IMR-90 (cell line): ENCODE measurements at regions not wholly inside any gene's neighbourhood (a gene's known extent, or its start where the extent isn't known, plus 50 kb on each side); places are given as distances from the start of the nearest gene placed in this dataset.

Experiments
- ATAC-seq: fragments of 200-7000 bp; cut with Tn5 transposase; 2 replicates; pipeline ENCODE4 v1.9.1; 2020; ENCODE audit warnings: low read depth, mild to moderate bottlenecking, moderate library complexity
- BruUV-seq: library from RNA; stranded (reverse); fragments of 400-500 nt; replicated peaks from 2 replicates; lab custom pipeline; 2021; lab: Mats Ljungman, UMichigan
- CTCF ChIA-PET: fragments of 300-600 bp; formaldehyde crosslinking; extraction: SDS; loops from one replicate; lab custom pipeline; 2021; ENCODE audit warnings: antibody characterized with exemption; lab: Yijun Ruan, JAX
- POLR2A ChIA-PET: fragments of 300-600 bp; sonication (Branson Sonifier 250); formaldehyde crosslinking; loops from one replicate; lab custom pipeline; 2022; ENCODE audit warnings: antibody characterized with exemption; ENCODE audit not compliant: unreplicated experiment; lab: Charles Lee
- DNase-seq: peaks from one replicate; pipeline ENCODE4 v3.0.0; 2013
- H2AFZ ChIP-seq: replicated peaks from 2 replicates; pipeline ENCODE3; 2013; ENCODE audit warnings: low read length, mild to moderate bottlenecking; ENCODE audit not compliant: poor library complexity
- H2AK5ac ChIP-seq: 2 replicates; pipeline ENCODE4 v1.6.1; 2013; ENCODE audit warnings: low read depth, low read length, inconsistent platforms
- H2AK9ac ChIP-seq: replicated peaks from 2 replicates; pipeline ENCODE3; 2013; ENCODE audit warnings: mild to moderate bottlenecking, low read depth, low read length, moderate library complexity; ENCODE audit not compliant: poor library complexity
- H2BK120ac ChIP-seq: 2 replicates; pipeline ENCODE4 v1.6.1; 2013; ENCODE audit warnings: low read depth, low read length, inconsistent platforms
- H2BK15ac ChIP-seq: 3 replicates; pipeline ENCODE4 v1.6.1; 2013; ENCODE audit warnings: low read depth, low read length, inconsistent platforms
- H2BK20ac ChIP-seq: 2 replicates; pipeline ENCODE4 v1.6.1; 2013; ENCODE audit warnings: low read depth, mild to moderate bottlenecking, inconsistent platforms, low read length, moderate library complexity
- H2BK5ac ChIP-seq: 2 replicates; pipeline ENCODE4 v1.6.1; 2013; ENCODE audit warnings: mild to moderate bottlenecking, low read depth, low read length, inconsistent platforms; ENCODE audit not compliant: poor library complexity, severe bottlenecking
- H3K14ac ChIP-seq: replicated peaks from 2 replicates; pipeline ENCODE4 v1.6.1; 2013; ENCODE audit warnings: low read depth, low read length, inconsistent platforms
- H3K18ac ChIP-seq: 2 replicates; pipeline ENCODE4 v1.6.1; 2013; ENCODE audit warnings: low read depth, low read length, control low read depth
- H3K23ac ChIP-seq: 2 replicates; pipeline ENCODE4 v1.6.1; 2013; ENCODE audit warnings: low read depth, low read length, inconsistent platforms
- H3K27ac ChIP-seq: 2 replicates; pipeline ENCODE4 v1.5.1; 2013; ENCODE audit warnings: mild to moderate bottlenecking, control low read depth, low read length; ENCODE audit not compliant: insufficient read depth
- H3K27me3 ChIP-seq: 2 replicates; pipeline ENCODE4 v1.6.1; 2013; ENCODE audit warnings: low read length; ENCODE audit not compliant: control insufficient read depth, insufficient read depth
- H3K36me3 ChIP-seq: 2 replicates; pipeline ENCODE4 v1.6.1; 2013; ENCODE audit warnings: low read length, mixed read lengths; ENCODE audit not compliant: control insufficient read depth, insufficient read depth
- H3K4ac ChIP-seq: 2 replicates; pipeline ENCODE4 v1.6.1; 2013; ENCODE audit warnings: low read depth, low read length, inconsistent platforms
- H3K4me1 ChIP-seq: 2 replicates; pipeline ENCODE4 v1.6.1; 2013; ENCODE audit warnings: low read length, mixed read lengths; ENCODE audit not compliant: control insufficient read depth, insufficient read depth
- H3K4me2 ChIP-seq: 2 replicates; pipeline ENCODE4 v1.6.1; 2013; ENCODE audit warnings: low read depth, mild to moderate bottlenecking, control low read depth, low read length, moderate library complexity
- H3K4me3 ChIP-seq: 2 replicates; pipeline ENCODE4 v1.5.1; 2013; ENCODE audit warnings: low read depth, mild to moderate bottlenecking, control low read depth, low read length, moderate library complexity; ENCODE audit not compliant: insufficient read depth
- H3K56ac ChIP-seq: 2 replicates; pipeline ENCODE4 v1.6.1; 2013; ENCODE audit warnings: low read length, inconsistent platforms; ENCODE audit not compliant: insufficient read depth; ENCODE audit errors: extremely low read depth
- H3K79me1 ChIP-seq, 2 experiments: 2 replicates each; pipeline ENCODE4 v1.6.1; 2013; ENCODE audit warnings: low read length in 2 of 2, inconsistent platforms in 1 of 2, low read depth in 1 of 2
- H3K9ac ChIP-seq: 2 replicates; pipeline ENCODE4 v1.6.1; 2013; ENCODE audit warnings: low read depth, low read length, control low read depth
- H3K9me1 ChIP-seq: 2 replicates; pipeline ENCODE4 v1.6.1; 2013; ENCODE audit warnings: low read length, inconsistent platforms; ENCODE audit not compliant: insufficient read depth
- H3K9me3 ChIP-seq: 2 replicates; pipeline ENCODE4 v1.6.1; 2013; ENCODE audit warnings: low read length; ENCODE audit not compliant: control insufficient read depth, insufficient read depth
- H4K20me1 ChIP-seq: 2 replicates; pipeline ENCODE4 v1.6.1; 2013; ENCODE audit warnings: low read length, inconsistent platforms; ENCODE audit not compliant: insufficient read depth
- H4K5ac ChIP-seq: 2 replicates; pipeline ENCODE4 v1.6.1; 2013; ENCODE audit warnings: mild to moderate bottlenecking, low read depth, low read length, control low read depth
- H4K8ac ChIP-seq, 2 experiments: 2 replicates each; pipeline ENCODE4 v1.6.1; 2013; ENCODE audit warnings: low read depth in 2 of 2, low read length in 2 of 2, control low read depth in 1 of 2, inconsistent platforms in 1 of 2
- H4K91ac ChIP-seq: 2 replicates; pipeline ENCODE4 v1.6.1; 2013; ENCODE audit warnings: low read depth, low read length, inconsistent platforms; ENCODE audit not compliant: insufficient read depth
- BHLHE40 ChIP-seq: fragments of 150-350 bp; IDR thresholded peaks from 2 replicates; pipeline ENCODE4 v1.6.1; 2016; ENCODE audit warnings: mild to moderate bottlenecking, low read depth, low read length
- CEBPB ChIP-seq: IDR thresholded peaks from 2 replicates; pipeline ENCODE4 v1.6.1; 2012; ENCODE audit warnings: low read depth, low read length, improper control_type of control experiment
- CHD1 ChIP-seq: IDR thresholded peaks from 2 replicates; pipeline ENCODE4 v1.6.1; 2012; ENCODE audit warnings: low read depth, low read length, improper control_type of control experiment
- CTCF ChIP-seq: conservative IDR thresholded peaks from 2 replicates; pipeline ENCODE4 v1.5.1; 2012; ENCODE audit warnings: mild to moderate bottlenecking, low read depth, low read length, improper control_type of control experiment
- ELK1 ChIP-seq: fragments of 150-350 bp; IDR thresholded peaks from 2 replicates; pipeline ENCODE4 v1.6.1; 2016; ENCODE audit warnings: low read depth, mild to moderate bottlenecking, low read length, moderate library complexity, borderline replicate concordance
- FOS ChIP-seq: fragments of 150-350 bp; IDR thresholded peaks from 2 replicates; pipeline ENCODE4 v1.6.1; 2016; ENCODE audit warnings: low read depth, low read length
- MAFK ChIP-seq: IDR thresholded peaks from 2 replicates; pipeline ENCODE4 v1.6.1; 2012; ENCODE audit warnings: low read depth, low read length, improper control_type of control experiment
- MAZ ChIP-seq: IDR thresholded peaks from 2 replicates; pipeline ENCODE4 v1.6.1; 2012; ENCODE audit warnings: low read depth, mild to moderate bottlenecking, low read length, improper control_type of control experiment, moderate library complexity, borderline replicate concordance
- MXI1 ChIP-seq: IDR thresholded peaks from 2 replicates; pipeline ENCODE4 v1.6.1; 2012; ENCODE audit warnings: low read depth, mild to moderate bottlenecking, low read length, moderate library complexity, borderline replicate concordance
- NFE2L2 ChIP-seq: fragments of 150-350 bp; IDR thresholded peaks from 2 replicates; pipeline ENCODE4 v1.6.1; 2016; ENCODE audit warnings: low read depth, mild to moderate bottlenecking, low read length
- POLR2A ChIP-seq: IDR thresholded peaks from 2 replicates; pipeline ENCODE4 v1.6.1; 2012; ENCODE audit warnings: mild to moderate bottlenecking, low read depth, low read length
- RAD21 ChIP-seq: IDR thresholded peaks from 2 replicates; pipeline ENCODE4 v1.6.1; 2012; ENCODE audit warnings: low read length, improper control_type of control experiment
- RCOR1 ChIP-seq: IDR thresholded peaks from 2 replicates; pipeline ENCODE4 v1.6.1; 2012; ENCODE audit warnings: mild to moderate bottlenecking, low read length, improper control_type of control experiment; ENCODE audit not compliant: insufficient replicate concordance
- RFX5 ChIP-seq: IDR thresholded peaks from 2 replicates; pipeline ENCODE4 v1.8.0; 2012; ENCODE audit warnings: low read depth, mild to moderate bottlenecking, low read length, moderate library complexity
- SMC3 ChIP-seq: fragments of 150-350 bp; IDR thresholded peaks from 2 replicates; pipeline ENCODE4 v1.6.1; 2016; ENCODE audit warnings: low read depth, mild to moderate bottlenecking, antibody characterized with exemption, low read length, moderate library complexity
- USF2 ChIP-seq: fragments of 150-350 bp; IDR thresholded peaks from 2 replicates; pipeline ENCODE4 v1.6.1; 2017; ENCODE audit warnings: mild to moderate bottlenecking, antibody characterized with exemption, low read length, low read depth
- WGBS, 2 experiments: methylation state at CpG; one replicate each; pipeline versions ENCODE4 v1.1.5 to v1.1.7; 2013; ENCODE audit warnings: missing lambda C conversion rate in 2 of 2; ENCODE audit not compliant: insufficient read length in 1 of 2; ENCODE audit errors: extremely low coverage in 2 of 2; 5-methylcytosine and 5-hydroxymethylcytosine counted together
- dilution Hi-C: fragments of 300-500 bp; cut with HindIII; formaldehyde crosslinking; loops from one replicate; pipeline ENCODE4 v1.14.3; 2018; ENCODE audit warnings: low sequenced_read_pairs; ENCODE audit not compliant: unreplicated experiment
- in situ Hi-C: fragments of 300-500 bp; cut with MboI; formaldehyde crosslinking; loops from 3 replicates; pipeline ENCODE4 v1.14.3; 2019; ENCODE audit warnings: low sequenced_read_pairs, inconsistent platforms, mixed read lengths
- intact Hi-C: fragments of 100-400 bp; cut with micrococcal nuclease; formaldehyde crosslinking; loops from 2 replicates; pipeline ENCODE4 v1.10.0; 2022

DNA sequence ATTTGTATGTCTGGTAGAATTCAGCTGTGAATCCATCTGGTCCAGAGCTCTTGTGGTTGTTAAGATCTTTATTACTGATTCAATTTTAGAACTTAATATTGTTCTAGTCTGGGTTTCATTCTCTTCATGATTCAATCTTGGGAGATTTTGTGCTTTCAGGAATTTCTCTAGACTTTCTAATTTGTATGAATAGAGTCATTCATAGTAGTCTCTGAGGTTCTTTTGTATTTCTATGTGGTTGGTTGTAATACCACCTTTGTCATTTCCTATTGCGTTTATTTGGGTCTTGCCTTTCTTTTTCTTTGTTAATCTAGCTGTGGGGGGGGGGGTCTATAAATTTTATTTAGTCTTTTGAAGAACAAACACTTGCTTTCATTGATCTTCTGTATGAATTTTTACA, 824.8 kb upstream of the GALNTL6 start:
- no peaks in the 10 kb centered on the region for H4K20me1 ChIP-seq
- no peak overlapping the region for H4K5ac ChIP-seq
- intact Hi-C loops (no loop called here), in situ Hi-C loops (no loop called here), dilution Hi-C loops (no loop called here)
- H3K4me3 ChIP-seq, result no peak overlapping the region
- no peak overlapping the region for H2AK5ac ChIP-seq
- DNase-seq (no peak), ATAC-seq (no peak)
- H2BK20ac ChIP-seq, result no peak overlapping the region
- H3K9me1 ChIP-seq, result no peaks in the 10 kb centered on the region
- H4K8ac ChIP-seq, result no peak overlapping the region
- BruUV-seq, result no TSS peak
- H2AFZ ChIP-seq, result no peak overlapping the region
- no peak overlapping the region for H2AK9ac ChIP-seq
- no peaks in the 10 kb centered on the region for H3K36me3 ChIP-seq
- no peak overlapping the region for H3K9ac ChIP-seq
- peaks cover 3% of the 10 kb centered on the region for H3K9me3 ChIP-seq
- H3K27me3 ChIP-seq, result no peaks in the 10 kb centered on the region
- H3K4ac ChIP-seq, result no peak overlapping the region
- POLR2A ChIA-PET, result no interaction called here
- CTCF ChIA-PET, result no interaction called here
- H3K14ac ChIP-seq, result no peak overlapping the region
- no peak overlapping the region for H2BK15ac ChIP-seq
- no peaks in the 10 kb centered on the region for H3K79me1 ChIP-seq
- TF ChIP-seq CHD1 (no peak), FOS (no peak), RAD21 (no peak), SMC3 (no peak), POLR2A (no peak), MXI1 (no peak), NFE2L2 (no peak), CTCF (no peak), ELK1 (no peak), RCOR1 (no peak), MAZ (no peak), USF2 (no peak), CEBPB (no peak), RFX5 (no peak), BHLHE40 (no peak), MAFK (no peak)
- no peak overlapping the region for H3K56ac ChIP-seq
- H3K4me1 ChIP-seq, result no peaks in the 10 kb centered on the region
- H2BK120ac ChIP-seq, result no peak overlapping the region
- no peak overlapping the region for H2BK5ac ChIP-seq
- H3K4me2 ChIP-seq, result no peak overlapping the region
- H3K23ac ChIP-seq, result no peak overlapping the region
- WGBS, 2 experiments, result no CpG with 5 or more reads among the region's 1 CpG
- no peak overlapping the region for H4K91ac ChIP-seq
- no peak overlapping the region for H3K27ac ChIP-seq
- H3K18ac ChIP-seq, result no peak overlapping the region
